SK-N-SH (cell line): ENCODE measurements at regions not wholly inside any gene's neighbourhood (a gene's known extent, or its start where the extent isn't known, plus 50 kb on each side); places are given as distances from the start of the nearest gene placed in this dataset.

Experiments
- CTCF ChIA-PET: fragments of 300-600, 350-600 bp; formaldehyde crosslinking; extraction: SDS; loops from one replicate; lab custom pipeline; 2021; lab: Yijun Ruan, JAX
- POLR2A ChIA-PET: fragments of 350-600 bp; sonication (Branson Sonifier 250); formaldehyde crosslinking; extraction: SDS; loops from one replicate; lab custom pipeline; 2020; ENCODE audit warnings: antibody characterized with exemption, inconsistent platforms; lab: Yijun Ruan, JAX
- DNase-seq: peaks from one replicate; pipeline ENCODE4 v3.0.0; 2012
- H2AFZ ChIP-seq: fragments of 200-600 bp; sonication (generic); 2 replicates; pipeline ENCODE4 v1.8.1; 2016; ENCODE audit warnings: antibody characterized with exemption, mild to moderate bottlenecking, low read depth
- H3F3A ChIP-seq: fragments of 200-600 bp; sonication (generic); replicated peaks from 2 replicates; pipeline ENCODE3; 2016; ENCODE audit warnings: antibody characterized with exemption, mild to moderate bottlenecking; ENCODE audit not compliant: insufficient read depth
- H3K27ac ChIP-seq, 2 experiments: fragments of 200-500 bp in 1 of 2; fragments of 200-600 bp in 1 of 2; sonication (Bioruptor generic) in 1 of 2; sonication (generic), shearing (Covaris generic) in 1 of 2; 2 replicates each; pipeline versions ENCODE4 v1.5.1 to v1.6.1; 2014 to 2016; ENCODE audit warnings: low read depth in 2 of 2, inconsistent platforms in 1 of 2, low read length in 1 of 2, mild to moderate bottlenecking in 1 of 2, mixed read lengths in 1 of 2
- H3K27me3 ChIP-seq: fragments of 200-600 bp; sonication (generic), shearing (Covaris generic); 2 replicates; pipeline ENCODE4 v1.6.1; 2016; ENCODE audit warnings: mixed run types; ENCODE audit not compliant: insufficient read depth
- H3K36me3 ChIP-seq, 2 experiments: fragments of 200-500 bp in 1 of 2; fragments of 200-600 bp in 1 of 2; sonication (Bioruptor generic) in 1 of 2; sonication (generic) in 1 of 2; replicated peaks in 1 of 2; 2 replicates each; pipeline versions ENCODE3 to v1.5.1; 2014 to 2016; ENCODE audit warnings: low read length in 1 of 2, mild to moderate bottlenecking in 1 of 2; ENCODE audit not compliant: insufficient read depth in 2 of 2, control insufficient read depth in 1 of 2
- H3K4me1 ChIP-seq, 2 experiments: fragments of 200-500 bp in 1 of 2; fragments of 200-600 bp in 1 of 2; sonication (Bioruptor generic) in 1 of 2; sonication (generic), shearing (Covaris generic) in 1 of 2; 2 replicates each; pipeline versions ENCODE4 v1.5.1 to v1.6.1; 2014 to 2016; ENCODE audit warnings: low read depth in 1 of 2, low read length in 1 of 2, mixed run types in 1 of 2; ENCODE audit not compliant: insufficient read depth in 2 of 2, control insufficient read depth in 1 of 2
- H3K4me2 ChIP-seq: fragments of 200-600 bp; sonication (generic), shearing (Covaris generic); 2 replicates; pipeline ENCODE4 v1.6.1; 2017; ENCODE audit warnings: mixed run types
- H3K4me3 ChIP-seq, 2 experiments: fragments of 200-500 bp in 1 of 2; fragments of 200-600 bp in 1 of 2; sonication (Bioruptor generic) in 1 of 2; sonication (generic), shearing (Covaris generic) in 1 of 2; 2 replicates each; pipeline versions ENCODE4 v1.5.1 to v1.8.1; 2014 to 2016; ENCODE audit warnings: low read depth in 2 of 2, inconsistent platforms in 1 of 2, low read length in 1 of 2, mild to moderate bottlenecking in 1 of 2, mixed read lengths in 1 of 2, moderate library complexity in 1 of 2
- H3K79me2 ChIP-seq: fragments of 200-600 bp; sonication (generic); 2 replicates; pipeline ENCODE4 v1.8.1; 2017; ENCODE audit warnings: mild to moderate bottlenecking; ENCODE audit not compliant: insufficient read depth
- H3K9ac ChIP-seq: fragments of 200-600 bp; sonication (generic); 2 replicates; pipeline ENCODE4 v1.6.1; 2017; ENCODE audit warnings: mixed run types
- H3K9me2 ChIP-seq: fragments of 200-600 bp; sonication (generic); 2 replicates; pipeline ENCODE4 v1.6.1; 2017; ENCODE audit warnings: mixed run types
- H3K9me3 ChIP-seq: fragments of 200-600 bp; sonication (generic); 2 replicates; pipeline ENCODE4 v1.6.1; 2017; ENCODE audit warnings: mixed run types, mild to moderate bottlenecking, moderate library complexity
- H4K20me1 ChIP-seq: fragments of 200-600 bp; sonication (generic); 2 replicates; pipeline ENCODE4 v1.6.1; 2017; ENCODE audit warnings: mild to moderate bottlenecking, mixed run types; ENCODE audit not compliant: insufficient read depth
- EP300 ChIP-seq, 2 experiments: IDR thresholded peaks; 2 replicates each; pipeline versions ENCODE4 v1.4.0 to v1.6.1; 2012; ENCODE audit warnings: borderline replicate concordance in 1 of 2, low read depth in 1 of 2, low read length in 1 of 2
- IRF3 ChIP-seq: fragments of 150-350 bp; IDR thresholded peaks from 2 replicates; pipeline ENCODE4 v1.6.1; 2016; ENCODE audit warnings: mild to moderate bottlenecking, low read depth, low read length
- JUND ChIP-seq: IDR thresholded peaks from 2 replicates; pipeline ENCODE4 v1.4.0; 2012
- MAX ChIP-seq: IDR thresholded peaks from 2 replicates; pipeline ENCODE4 v1.4.0; 2012; ENCODE audit warnings: low read depth
- MXI1 ChIP-seq: IDR thresholded peaks from 2 replicates; pipeline ENCODE4 v1.6.1; 2012; ENCODE audit warnings: mild to moderate bottlenecking, low read depth, low read length, improper control_type of control experiment
- NFIC ChIP-seq: IDR thresholded peaks from 2 replicates; pipeline ENCODE4 v1.4.0; 2012; ENCODE audit warnings: borderline replicate concordance
- POLR2AphosphoS5 ChIP-seq: IDR thresholded peaks from 2 replicates; pipeline ENCODE4 v1.6.1; 2012; ENCODE audit warnings: low read depth, low read length
- REST ChIP-seq: IDR thresholded peaks from 2 replicates; pipeline ENCODE4 v1.6.1; 2012; ENCODE audit warnings: mild to moderate bottlenecking, low read depth, low read length, moderate library complexity
- SIN3A ChIP-seq: IDR thresholded peaks from 2 replicates; pipeline ENCODE4 v1.6.1; 2012; ENCODE audit warnings: low read depth, mild to moderate bottlenecking, low read length, moderate library complexity, borderline replicate concordance
- SMC3 ChIP-seq: IDR thresholded peaks from 2 replicates; pipeline ENCODE4 v1.6.1; 2012; ENCODE audit warnings: low read depth, low read length, improper control_type of control experiment
- TAF1 ChIP-seq: IDR thresholded peaks from 2 replicates; pipeline ENCODE4 v1.6.1; 2012; ENCODE audit warnings: low read depth, mild to moderate bottlenecking, low read length, moderate library complexity, borderline replicate concordance
- TEAD4 ChIP-seq: IDR thresholded peaks from 2 replicates; pipeline ENCODE4 v1.4.0; 2012; ENCODE audit warnings: mild to moderate bottlenecking, borderline replicate concordance; ENCODE audit not compliant: insufficient read depth
- USF1 ChIP-seq: IDR thresholded peaks from 2 replicates; pipeline ENCODE4 v1.4.0; 2012; ENCODE audit warnings: low read depth, borderline replicate concordance
- USF2 ChIP-seq: fragments of 150-350 bp; IDR thresholded peaks from 2 replicates; pipeline ENCODE4 v1.6.1; 2017; ENCODE audit warnings: antibody characterized with exemption, low read length, low read depth, borderline replicate concordance
- WGBS: methylation state at CpG from one replicate; pipeline ENCODE4 v1.1.6; 2017; ENCODE audit warnings: low lambda C conversion rate; 5-methylcytosine and 5-hydroxymethylcytosine counted together

- H3K9me3 ChIP-seq = no peaks in the 10 kb centered on the region
- peak overlapping the region in 1 of 2 experiments; percentile 26; a peak in 1 of 4 replicates for H3K27ac ChIP-seq
- H3K4me1 ChIP-seq = peaks cover 2 to 5% of the 10 kb centered on the region in 2 experiments; a peak in 3 of 4 replicates
- H3K4me3 ChIP-seq = no peak overlapping the region
- no peak for DNase-seq
- CTCF ChIA-PET = interaction anchor here (0.6 to 1.7 kb wide), 2 partner anchors 16 to 155 kb away, joined by 3 to 4 read pairs; no protein-coding TSS in a partner anchor
- H2AFZ ChIP-seq = no peak overlapping the region
- peaks cover 0 to 15% of the 10 kb centered on the region in 2 experiments for H3K36me3 ChIP-seq
- POLR2A ChIA-PET = no interaction called here
- no peaks in the 10 kb centered on the region for H4K20me1 ChIP-seq
- WGBS = 77% methylated on average over 1 of the region's 1 CpG
- H3K9me2 ChIP-seq = no peaks in the 10 kb centered on the region
- no peaks in the 10 kb centered on the region for H3F3A ChIP-seq
- no peak overlapping the region for H3K9ac ChIP-seq
- H3K4me2 ChIP-seq = no peak overlapping the region
- H3K79me2 ChIP-seq = no peaks in the 10 kb centered on the region
- no peak for TF ChIP-seq SMC3
- no peak for TF ChIP-seq REST
- TF ChIP-seq POLR2AphosphoS5 = no peak
- no peak for TF ChIP-seq MXI1
- TF ChIP-seq SIN3A = no peak
- TF ChIP-seq TAF1 = no peak
- TF ChIP-seq MAX = no peak
- TF ChIP-seq NFIC = no peak
- TF ChIP-seq TEAD4 = no peak
- no peak for TF ChIP-seq IRF3
- TF ChIP-seq EP300 (IDR thresholded peaks at IDR 0.05; ENCODE audit: borderline replicate concordance in 1 of 2, low read depth in 1 of 2, low read length in 1 of 2) = no peak
- no peak for TF ChIP-seq USF1
- no peak for TF ChIP-seq USF2
- TF ChIP-seq JUND = no peak
- no peaks in the 10 kb centered on the region for H3K27me3 ChIP-seq
Measured at GRCh38 chr1:184878602-184879001, 95.7 kb downstream of the NIBAN1 start.
